ENCODE measurements at regions not wholly inside any gene's neighbourhood (a gene's known extent, or its start where the extent isn't known, plus 50 kb on each side); places are given as distances from the start of the nearest gene placed in this dataset.

DNA sequence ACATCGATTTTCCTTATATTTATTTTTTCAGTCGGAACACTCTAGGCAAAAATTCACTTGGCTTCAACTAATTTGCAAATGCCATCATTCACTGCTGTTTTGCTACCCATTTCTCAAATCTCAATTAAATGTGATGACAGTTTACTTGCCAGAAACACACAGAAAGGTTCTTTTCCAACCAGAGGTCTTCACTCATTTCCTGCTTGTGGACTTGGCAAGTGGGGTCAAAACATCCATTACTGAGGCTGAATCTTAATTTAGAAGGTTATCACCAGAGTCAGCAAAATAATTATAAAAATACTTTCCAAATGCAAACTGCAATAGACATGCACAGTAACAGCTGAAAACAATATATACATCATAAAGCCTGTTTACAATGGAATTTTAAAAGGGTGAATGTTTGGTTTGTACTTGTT lies 625.4 kb upstream of the TBL1XR1 start:
- DNase-seq (ENCODE audit: low spot score) = no peak

DNA sequence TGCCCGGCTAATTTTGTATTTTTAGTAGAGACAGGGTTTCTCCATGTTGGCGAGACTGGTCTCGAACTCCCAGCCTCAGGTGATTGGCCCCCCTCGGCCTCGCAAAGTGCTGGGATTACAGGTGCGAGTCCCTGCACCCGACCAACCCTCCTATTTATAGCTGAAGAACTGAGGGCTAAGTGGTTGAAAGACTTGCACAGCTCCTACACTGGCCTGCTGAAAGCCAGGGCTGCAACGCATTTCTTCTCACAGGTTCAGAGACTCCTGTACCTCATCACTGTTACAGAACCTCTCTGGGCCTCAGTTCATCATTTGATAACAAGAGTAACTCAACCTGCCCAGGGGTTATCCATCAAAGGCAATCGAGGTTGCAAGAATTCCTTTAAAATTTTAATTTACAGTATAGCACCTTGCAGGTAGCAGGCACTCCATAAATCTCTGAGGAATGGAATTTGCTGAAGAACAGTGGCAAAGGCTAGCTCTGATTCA lies 626.5 kb upstream of the TBL1XR1 start:
- no peak for DNase-seq (ENCODE audit: low spot score)

DNA sequence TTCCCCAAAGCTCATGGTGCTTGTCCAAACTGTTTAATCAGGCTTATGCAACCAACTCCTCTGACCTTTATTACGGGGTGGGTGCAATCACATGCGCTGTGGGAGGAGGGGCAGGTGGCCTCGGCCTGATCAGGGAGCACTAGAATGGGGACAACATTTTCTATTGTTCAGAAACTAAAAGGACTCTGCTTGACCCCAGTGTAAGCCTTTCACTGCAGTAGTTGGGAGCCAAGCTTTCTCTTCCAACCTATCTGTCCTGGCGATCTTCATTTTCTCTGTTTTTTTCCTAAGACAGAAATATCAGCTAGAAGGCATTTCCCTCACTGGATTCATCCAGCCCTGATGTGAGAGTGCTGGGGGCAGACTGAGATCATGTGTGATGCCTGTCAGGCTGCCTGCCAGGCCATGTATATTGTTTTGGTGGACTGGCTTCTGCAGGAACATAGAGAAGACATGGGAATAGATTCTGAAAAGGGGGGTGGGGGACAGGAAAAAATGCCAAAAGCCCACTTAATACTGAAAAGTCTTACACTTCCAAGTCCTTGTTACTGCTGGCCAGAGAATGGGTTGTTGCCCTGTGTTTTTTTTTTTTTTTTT lies 627.0 kb upstream of the TBL1XR1 start:
- no peak for DNase-seq (ENCODE audit: low spot score)

DNA sequence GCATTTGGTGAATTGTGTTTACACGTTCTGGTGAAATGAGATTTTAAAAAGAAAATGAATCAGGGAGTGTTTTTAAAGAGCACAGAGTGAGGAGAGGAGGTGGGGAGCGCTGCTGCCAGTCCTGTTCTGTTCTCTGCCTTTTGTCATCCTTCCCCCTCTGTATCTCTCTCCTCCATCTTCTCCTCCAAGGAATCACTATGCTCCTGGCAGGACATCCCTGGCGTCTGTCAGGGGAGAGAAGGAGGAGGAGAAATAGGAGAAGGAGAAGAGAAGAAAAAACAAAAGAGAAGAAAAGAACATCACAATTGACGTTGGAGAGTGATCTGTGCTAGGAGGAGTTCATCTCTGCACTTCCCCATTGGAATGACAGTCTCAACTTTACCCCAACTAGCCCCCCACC lies 627.6 kb upstream of the TBL1XR1 start:
- DNase-seq (ENCODE audit: low spot score) = no peak

DNA sequence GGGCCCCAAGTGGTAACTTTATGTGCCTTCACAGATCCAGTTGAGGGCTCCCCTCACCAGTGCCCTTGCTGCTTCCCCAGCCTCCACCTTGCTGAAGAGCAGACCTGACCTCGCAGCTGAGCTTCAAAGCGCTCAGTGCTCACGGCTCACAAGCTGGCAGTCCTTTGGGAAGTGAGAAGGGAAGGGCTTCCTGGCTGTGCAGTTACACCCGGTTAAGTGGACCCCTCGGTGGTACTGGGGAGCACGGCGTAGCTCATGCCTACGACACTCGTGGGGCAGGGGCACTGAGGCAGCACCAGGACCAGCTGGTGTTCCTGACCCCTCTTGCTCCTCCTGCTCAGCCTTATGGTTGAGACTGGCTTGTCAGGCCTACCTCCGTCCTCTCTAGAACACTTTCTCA lies 629.0 kb upstream of the TBL1XR1 start:
- DNase-seq (ENCODE audit: low spot score) = no peak

DNA sequence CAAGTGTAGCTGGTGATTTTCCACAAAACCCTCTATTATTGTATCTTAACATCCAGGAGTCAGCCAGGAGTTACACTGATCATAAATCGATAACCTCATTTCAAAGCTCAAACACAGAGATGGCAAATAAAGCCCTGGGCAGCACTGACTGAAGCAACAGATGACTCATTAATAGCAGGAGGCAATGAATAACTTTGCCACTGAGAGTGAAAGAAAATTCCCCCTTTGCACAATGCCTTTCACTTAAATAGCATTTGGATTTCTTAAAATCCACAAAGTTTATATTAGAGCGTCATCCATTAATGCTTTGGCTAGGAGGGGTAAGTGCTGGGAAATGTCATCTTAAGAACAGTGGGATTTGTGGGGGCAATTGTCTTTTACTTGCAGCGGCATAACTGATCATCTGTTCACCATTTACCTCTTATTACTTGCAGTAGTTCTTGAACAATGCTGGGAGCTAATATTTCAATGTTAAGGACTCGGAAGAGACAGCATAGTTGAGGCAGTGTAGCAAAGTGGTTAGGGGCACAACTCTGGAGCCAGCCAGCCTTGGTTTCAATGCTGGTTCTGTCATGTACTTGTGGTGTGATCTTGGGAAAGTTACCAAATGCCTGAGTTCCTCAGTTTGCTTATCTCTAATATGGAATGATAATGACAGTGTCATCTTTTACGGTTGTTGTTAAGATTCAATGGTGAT lies 630.4 kb upstream of the TBL1XR1 start:
- DNase-seq (ENCODE audit: low spot score) = no peak

DNA sequence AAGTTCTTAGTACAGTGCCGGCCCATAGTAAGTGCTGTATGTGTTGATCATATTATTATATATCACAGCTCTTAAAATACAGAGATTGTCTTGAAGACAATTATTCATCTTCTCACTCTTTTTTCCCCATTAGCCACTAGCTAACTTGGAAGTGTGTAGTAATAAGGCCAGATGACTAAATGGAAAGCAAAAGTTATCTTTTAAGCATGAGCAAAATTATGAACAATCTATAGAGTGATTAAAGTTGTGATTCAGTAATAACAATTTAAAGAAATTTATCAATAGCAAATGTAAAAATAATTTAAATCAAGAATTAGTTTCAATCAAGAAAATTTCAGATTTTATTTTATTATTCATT lies 630.9 kb upstream of the TBL1XR1 start:
- DNase-seq (ENCODE audit: low spot score) = no peak

DNA sequence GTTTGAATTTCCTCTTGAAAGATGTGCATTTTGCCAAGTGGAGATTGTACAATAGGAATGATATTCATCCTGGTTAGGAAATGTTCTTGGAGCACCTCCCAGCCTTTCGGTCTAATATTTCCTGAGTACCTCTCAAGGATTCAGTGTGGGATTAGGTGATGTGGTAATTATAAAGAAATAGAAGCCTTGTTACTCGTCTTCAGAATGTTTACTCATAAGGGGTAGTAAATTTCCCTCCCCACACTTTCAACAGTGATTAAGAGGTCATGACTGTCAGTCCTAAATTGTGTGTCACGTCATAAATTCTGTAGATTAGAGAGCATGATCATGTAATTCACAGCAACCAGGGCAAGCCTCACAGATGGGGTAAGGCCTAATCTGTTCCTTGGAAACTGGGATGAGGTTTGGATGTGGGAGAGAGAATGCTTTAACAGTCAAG lies 633.1 kb upstream of the TBL1XR1 start:
- DNase-seq (ENCODE audit: low spot score) = no peak

DNA sequence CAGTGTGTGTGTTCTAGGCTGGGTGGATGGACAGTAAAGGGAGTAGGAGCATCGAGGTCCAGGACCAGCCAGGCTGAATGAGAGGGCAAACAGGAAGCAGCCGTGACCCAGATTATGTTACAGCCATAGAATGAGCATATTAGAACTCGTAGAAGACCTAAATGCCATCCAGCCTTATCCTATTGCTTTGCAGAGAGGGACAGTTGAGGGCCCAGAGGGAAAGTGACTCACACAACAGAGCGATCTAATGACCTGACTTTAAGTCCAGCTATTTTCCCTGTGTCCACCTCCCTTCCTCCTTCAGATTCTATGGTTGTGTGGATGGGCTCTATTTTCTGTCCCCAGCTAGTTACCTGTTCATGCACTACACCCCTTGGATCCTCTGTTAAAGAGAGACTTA lies 634.1 kb upstream of the TBL1XR1 start:
- no peak for DNase-seq (ENCODE audit: low spot score)

DNA sequence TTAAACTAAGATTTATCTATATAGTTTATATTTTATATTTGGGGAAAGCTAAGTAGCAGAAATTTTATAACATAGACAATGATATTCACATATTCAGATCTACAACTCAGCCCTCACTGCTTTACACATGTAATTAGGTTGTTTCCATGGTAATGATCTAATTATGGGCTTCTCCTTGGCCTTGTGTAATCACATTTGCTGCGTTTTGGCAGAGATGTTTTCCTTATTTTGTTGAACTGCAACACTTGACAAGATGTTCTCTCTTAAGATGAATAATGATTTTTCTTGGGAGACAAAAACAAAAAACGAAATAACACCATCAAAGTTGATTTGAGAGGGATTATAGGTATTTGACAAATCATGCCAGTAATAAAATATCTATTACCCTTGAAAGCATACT lies 635.6 kb upstream of the TBL1XR1 start:
- no peak for DNase-seq (ENCODE audit: low spot score)

DNA sequence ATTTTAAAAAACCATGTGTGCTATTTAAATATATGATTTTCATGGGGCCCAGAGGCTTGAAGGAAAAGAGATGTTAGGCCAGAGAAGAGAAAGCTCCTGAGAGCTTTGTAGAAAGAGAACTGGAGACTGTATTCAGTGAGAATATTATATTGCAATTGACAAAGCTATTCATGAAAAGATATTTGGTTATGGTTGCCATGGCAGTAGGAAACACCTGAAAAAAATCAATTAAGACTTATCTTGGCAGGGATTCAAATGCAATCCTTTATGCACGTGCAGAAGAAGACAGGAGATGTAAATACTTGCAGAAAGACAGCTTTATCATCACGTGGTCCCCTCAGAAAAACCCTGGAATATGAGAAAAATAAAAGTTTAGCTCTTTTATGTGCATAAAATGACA lies 636.0 kb upstream of the TBL1XR1 start:
- DNase-seq (ENCODE audit: low spot score) = no peak

DNA sequence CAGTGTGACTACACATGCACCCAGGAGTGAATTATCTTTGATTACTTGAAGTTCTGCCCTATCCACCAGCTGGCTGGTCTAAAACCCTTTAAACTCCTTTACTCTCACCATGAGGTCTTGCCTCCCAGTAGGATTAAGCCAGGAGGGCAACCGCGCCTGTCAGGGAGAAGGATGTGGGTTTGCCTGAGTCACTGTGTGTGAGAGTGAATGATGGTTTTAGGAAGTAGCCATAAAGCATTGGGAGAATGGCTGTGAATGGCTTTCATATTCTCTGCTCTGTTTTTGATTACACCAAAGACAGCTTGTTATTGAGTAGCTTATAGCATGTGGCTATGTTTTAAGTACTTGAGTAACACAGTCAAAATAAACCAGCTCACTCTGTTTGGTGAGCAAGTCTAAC lies 637.7 kb upstream of the TBL1XR1 start:
- DNase-seq (ENCODE audit: low spot score) = no peak

DNA sequence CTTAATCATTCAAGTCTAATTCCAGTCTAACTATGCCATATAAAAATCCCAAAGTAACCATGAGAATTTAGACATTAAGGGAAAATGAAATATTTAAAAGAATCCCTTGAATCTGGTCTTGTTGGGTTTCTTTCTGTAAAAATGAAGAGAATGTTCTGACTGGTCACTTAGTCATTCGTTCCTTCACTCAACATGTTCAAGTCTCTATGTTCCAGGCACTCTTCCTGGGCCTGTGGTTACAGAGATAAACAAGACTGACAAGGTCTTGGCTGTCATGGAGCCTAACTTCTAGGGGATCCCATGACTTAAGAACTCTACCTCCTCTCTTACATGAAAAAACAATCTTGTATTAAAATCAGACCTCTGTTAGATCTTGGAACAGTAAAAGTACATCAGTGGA lies 638.6 kb upstream of the TBL1XR1 start:
- DNase-seq (ENCODE audit: low spot score) = no peak

DNA sequence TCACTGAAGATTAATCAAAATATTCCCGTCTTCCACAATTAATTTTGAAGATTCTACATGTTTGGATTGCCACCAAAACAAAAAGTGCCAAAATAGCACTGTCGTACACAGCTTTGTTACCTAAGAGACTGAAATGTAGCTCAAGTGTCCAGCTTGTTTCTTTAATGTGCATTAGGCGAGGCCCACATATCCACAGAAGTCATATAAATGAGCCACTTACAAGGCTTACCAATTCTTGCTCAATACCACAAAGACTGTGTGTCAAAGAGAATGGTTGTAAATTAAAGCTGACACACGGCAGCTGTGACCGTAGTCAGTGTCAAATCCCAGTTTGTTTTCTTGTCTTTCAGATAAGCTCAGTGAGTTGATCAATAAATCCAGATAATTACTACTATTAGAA lies 639.4 kb upstream of the TBL1XR1 start:
- DNase-seq (ENCODE audit: low spot score) = no peak

DNA sequence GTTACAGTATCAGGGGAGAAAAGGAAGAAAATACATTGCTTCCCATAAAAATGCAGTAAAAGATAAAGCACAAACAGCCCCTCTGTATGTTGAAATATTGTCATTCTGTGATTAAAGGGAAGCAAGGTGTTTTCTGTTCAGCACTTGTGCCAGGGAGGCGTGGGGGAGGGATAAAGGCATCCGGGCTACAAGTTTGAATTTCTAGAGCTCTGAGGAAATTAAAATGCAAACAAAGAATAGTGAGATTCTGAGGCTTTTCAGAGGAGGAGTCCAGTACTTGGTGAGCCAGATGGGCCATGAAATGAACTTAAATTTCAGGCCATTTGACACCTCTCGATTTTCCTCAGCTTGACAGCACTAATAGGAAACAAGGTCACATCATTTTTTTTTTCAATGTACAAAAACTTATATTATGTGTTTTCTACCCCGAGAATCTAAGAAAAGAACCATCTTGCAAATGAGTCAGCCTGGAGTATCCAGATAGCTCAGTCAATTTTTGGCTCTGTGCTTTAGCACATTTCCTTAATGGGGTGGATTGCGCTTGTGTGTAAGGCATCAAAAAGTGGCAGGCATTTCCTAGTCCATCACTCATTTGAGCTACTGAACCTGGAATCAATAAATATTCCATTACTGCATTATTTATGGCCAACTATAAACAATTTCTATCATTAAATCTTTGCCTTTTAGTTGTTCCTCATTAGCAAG lies 640.8 kb upstream of the TBL1XR1 start:
- DNase-seq (ENCODE audit: low spot score) = no peak

DNA sequence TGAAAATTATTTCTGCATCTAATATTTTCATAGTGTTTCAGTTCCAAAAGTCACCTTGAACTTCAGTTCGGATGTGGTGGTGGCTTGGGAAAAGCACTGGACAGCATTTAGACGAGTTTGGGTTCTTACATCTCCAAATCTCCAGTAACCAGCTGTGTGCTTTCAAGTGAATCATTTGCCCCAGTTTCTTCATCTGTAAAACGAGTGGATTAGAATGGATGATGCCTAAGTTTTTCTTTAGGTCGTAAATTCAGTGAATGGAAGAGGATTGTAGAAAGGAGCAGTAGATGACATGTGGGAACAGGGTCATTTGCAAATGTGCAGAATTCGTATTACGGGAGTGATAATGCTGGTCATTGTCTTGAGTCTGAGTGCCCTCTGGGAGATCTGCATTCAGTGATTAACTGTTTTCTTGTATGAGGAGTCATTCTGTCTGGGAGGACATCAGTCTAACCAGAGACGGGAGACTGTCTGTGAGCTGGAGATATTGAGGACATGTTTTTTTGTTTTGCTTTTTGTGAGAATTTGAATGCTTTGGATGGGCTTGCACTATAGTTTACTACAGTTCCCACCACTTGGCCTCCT lies 641.6 kb upstream of the TBL1XR1 start:
- no peak for DNase-seq (ENCODE audit: low spot score)

DNA sequence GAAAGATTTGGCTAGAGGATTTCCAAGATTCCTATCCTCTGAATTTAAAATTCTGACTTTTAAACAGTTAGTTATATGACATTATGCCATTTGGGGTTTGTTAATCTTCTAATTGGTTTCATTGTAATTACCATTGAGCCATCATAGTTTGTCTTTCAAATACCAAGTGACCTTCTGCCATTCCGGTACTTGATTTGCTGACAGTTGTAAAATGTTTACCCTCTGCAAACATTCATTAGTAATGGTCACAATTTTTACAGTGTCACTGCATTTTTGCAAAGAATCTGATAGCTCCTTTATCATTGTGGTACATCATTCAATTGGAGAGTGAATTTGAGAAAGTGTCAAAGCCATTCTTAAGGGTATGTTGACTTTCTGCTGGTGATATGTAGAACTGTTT lies 645.0 kb upstream of the TBL1XR1 start:
- no peak for DNase-seq (ENCODE audit: low spot score)

DNA sequence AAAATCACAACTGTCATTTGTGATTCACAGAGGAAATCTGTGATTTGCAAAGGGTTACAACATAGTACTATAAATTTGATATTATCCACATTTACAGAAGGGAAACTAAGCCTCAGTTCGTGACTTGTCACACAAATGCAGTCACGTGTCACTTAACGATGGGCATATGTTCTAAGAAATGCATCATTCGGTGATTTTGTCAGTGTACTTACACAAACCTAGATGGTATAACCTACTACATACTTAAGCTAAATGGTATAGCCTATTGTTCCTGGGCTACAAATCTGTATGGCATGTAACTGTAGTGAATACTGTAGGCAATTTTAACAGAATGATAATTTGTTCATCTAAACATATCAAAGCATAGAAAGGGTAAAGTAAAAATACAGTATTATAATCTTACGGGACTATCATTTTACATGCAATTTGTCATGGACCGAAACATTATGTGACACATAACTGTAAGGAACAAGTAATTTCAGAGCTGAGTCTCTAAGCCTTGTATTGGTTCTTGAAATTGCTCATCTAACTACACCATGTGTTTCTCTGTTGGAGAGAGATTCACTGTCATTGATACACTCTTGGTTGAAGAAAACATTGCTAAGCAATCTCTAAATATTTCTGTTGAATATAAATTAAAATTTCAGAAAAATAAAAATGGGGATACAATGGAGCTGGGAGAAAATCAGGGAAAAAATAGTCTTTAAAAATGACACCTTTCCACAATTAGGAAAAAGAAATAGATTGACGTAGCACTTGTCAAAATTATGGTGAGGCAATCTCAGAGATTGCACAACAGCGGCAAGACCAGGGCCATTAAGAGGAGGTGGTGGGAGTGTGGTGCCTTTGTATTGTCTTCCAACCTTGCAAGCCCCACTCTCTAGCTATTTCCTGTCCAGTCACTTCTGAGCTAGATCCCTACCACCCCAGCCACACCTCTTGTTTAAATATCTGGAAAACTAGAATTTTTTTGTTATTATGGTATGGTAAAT lies 645.8 kb upstream of the TBL1XR1 start:
- DNase-seq (ENCODE audit: low spot score) = no peak

DNA sequence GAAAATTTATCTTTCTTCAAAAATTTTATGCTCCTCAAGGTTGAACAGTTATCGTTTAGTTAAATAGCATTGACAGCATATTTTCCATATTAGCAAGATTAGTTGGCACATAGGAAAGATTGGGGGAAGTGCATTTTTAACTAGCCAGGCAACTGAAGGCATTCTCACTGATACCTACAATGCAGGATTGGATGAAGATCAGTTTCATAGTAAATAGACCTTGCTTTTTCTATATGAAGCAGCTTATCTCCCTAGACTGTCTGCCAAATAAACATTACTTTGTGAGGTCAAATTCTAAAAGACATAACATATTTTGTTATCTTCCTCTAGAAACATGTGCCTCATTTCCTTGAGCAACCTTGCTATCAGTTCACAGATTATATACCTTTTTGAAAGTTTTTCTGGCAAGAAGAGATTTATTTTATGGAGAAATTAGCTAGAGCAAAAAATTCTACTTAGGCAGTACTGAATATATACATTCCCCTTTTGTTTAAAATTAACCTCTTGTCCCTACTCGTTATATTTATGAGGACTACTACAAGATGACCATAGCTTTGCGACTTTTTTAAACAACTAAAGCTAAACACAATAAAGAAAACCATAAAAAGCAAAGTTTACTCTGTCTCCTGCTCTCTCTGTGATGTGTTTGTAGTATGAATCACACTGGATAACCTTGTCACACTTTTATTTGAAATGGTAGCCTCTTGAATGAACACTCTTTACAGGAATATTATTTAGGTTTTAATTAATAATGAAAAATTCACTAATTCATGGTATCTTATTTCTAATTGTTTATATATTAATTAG lies 654.9 kb upstream of the TBL1XR1 start:
- DNase-seq (ENCODE audit: low spot score) = no peak

DNA sequence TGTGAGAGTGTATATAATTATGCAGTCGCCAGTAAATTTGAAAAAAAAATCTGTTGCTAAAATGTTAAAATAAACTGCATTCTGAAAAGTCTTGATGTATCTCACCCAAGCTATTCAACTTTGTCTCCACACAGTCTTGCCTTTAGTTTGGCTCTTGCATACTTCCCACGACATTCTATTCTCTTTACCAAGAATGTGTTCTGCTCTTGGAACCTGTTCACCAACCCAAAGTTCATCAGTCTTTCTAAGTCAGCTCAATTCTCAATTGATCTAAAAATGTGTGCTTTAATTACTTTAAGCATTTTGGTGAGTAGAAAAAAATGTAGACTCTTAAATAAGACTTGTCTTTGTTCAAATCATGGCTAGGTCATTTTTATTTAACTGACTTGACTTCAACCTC lies 657.7 kb upstream of the TBL1XR1 start:
- no peak for DNase-seq (ENCODE audit: low spot score)

DNA sequence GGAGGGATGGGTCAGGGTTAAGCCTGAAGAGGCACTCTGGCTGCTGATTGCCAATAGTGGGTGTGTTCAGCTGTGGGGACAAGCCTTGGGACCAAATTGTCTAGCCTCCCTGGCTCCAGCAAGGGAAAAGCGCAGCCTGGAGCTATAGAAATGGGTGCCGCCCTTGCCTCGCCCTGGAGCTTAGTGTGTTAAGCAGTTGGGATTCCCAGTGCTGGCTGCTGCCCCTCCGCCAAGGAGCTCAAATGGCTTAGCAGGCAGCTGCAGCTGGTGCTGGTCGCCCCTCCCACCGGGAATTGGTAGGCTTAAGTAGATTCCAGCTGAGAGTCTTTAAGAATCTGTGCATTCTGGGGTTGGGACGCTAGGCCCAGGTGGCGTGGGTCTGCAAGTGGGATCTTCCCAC lies 662.9 kb upstream of the TBL1XR1 start:
- DNase-seq (ENCODE audit: low spot score) = peak; percentile 71
